ENCODE measurements at regions not wholly inside any gene's neighbourhood (a gene's known extent, or its start where the extent isn't known, plus 50 kb on each side); places are given as distances from the start of the nearest gene placed in this dataset.
A peak's percentile ranks its signal among the peaks of the same experiment; 100 is the strongest.

DNA sequence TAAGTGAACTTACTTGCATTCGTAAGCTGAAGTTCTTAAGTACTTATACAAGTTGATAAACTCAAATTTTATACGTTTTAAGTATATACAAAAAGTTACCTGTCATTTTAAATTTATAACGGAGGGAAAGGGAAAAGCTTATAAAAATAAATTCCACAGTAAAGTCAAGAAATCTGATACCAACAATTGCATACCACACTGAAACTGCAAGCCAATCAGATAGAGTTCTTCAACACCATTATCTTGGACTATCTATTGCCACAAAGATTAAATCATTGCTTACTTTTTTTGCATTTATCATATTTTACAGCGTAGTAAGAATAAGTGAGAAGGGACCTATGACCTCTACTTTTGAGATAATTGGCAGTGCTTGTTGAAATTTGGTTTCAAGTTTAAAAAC is 386.7 kb downstream of the TFAP2A start:
- DNase-seq: no peak

DNA sequence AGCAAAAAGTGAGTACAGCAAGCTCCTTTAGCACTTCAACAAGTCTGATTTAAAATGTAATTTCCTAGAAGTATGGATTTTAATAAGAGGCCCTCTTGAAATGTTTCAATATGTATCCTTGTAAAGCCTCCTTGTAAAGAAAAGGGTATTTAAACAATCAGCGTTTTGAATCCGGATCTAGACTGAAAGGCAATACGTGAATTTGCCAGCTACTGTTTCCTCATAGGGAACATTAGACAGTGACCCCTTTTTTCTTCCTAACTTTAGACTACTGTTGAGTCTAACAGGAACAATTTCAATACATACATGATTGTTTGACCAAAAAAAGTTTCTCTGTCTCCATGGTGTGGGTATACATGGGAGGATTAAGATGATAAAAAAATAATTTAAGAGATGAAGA is 395.0 kb downstream of the TFAP2A start:
- no peak for DNase-seq

DNA sequence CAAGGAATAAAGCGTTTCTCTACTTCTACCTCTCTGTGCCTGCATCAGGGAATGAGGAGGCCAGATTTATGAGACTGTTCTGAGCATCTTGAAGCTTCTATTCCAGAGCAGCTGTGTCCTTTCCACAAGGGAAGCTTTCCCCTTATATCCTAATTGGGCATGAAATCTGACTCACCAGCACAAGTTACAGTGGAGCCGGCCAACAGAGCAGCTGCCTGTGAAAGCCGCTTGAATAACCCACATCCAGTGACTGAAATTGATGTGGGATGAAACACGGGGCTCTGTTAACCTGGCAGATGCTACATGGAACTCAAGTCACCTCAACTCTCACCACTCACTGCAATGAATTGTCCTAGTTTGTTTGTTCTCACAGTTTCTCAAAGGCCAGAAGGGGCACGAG is 400.3 kb downstream of the TFAP2A start:
- peak; percentile 85 for DNase-seq

DNA sequence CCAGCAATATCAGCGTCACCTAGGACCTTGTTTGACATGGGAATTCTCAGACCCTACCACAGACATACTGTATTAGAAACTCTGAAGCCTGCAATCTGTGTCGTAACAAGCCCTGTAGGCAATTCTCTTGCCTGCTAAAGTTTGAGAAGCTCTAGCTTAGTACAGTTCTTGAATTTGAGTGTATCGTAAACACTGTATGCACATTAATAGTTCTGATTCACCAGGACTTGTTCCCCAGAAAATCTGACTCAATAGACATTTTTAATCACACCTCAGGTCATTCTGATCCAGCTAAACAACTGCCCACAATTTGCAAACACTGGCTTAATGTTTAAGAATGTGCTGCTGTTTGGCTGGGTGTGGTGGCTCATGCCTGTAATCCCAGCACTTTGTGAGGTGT is 414.3 kb downstream of the TFAP2A start:
- DNase-seq: no peak

DNA sequence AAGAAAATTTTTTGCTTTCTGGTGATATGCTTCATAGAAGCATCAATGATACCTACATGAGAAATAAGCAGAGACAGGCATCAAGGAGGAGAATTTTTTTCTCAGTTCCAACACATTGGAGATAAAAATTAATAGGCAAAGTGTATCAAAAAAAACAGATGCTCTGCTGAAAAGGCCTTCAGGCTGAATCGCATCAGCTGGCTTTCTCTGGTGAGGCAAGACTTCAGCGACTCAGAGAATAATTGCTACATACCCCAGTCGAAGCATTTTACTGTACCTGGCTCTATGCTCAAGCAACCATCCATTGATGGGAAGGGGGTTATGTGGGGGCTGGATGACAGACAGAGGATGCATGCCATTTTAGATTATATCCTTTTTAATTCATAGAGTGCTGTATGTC is 415.1 kb downstream of the TFAP2A start:
- peak; percentile 18 for DNase-seq

DNA sequence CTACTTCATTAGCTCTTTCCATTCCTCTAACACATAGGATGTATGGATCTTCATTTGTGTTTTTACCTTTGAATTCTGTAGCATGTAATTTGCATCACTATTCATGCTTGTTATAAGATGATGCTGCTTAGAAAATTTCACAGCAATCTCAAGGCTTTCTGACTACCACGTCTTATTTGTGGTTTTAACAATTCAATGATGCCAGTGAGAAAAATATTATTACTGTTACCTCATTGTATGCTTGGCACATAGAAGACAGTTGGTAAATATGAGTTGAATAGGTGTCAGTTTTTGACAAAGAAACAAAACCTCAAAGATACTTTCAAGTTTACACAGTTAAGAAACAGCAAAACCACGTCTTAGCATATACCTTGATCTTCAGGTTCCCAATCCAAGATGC is 428.6 kb downstream of the TFAP2A start:
- no peak for DNase-seq

DNA sequence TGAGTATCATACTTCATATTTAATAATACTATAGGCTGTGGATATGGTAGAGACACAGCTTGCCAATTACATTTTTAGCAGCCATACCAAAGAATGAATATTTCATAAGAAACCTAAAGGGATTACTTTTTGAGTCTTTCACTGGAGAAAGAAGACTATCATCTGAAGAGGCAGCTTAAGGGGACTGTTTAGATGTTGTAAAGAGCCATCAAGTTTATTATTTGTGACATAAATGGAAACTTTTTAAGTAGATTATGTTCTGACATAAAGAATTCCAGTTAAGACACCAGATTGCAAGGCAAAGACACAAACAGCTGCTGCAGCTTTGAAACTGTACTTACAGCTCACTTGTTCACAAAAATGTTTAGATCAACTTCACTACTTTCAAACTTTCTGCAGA is 429.4 kb downstream of the TFAP2A start:
- DNase-seq: no peak

DNA sequence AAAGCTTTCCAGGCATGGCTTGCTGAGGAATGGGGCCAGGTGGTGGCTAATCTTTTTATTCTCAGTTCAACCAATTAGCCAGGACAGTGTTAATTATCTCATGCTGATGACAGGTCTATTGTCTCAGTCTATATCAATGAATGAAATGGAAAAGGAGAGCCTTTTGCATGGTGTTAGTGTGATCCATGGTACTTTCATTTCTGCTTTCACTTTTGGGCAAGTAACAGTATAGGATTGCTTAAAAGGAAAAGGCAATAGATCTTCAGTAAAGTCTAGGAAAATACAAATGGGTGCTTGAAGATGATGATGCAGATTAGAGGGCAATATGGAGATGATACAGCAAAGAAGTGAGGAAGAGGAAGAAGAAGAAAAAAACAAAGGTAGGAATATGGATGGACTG is 430.3 kb downstream of the TFAP2A start:
- peak; percentile 35 for DNase-seq

DNA sequence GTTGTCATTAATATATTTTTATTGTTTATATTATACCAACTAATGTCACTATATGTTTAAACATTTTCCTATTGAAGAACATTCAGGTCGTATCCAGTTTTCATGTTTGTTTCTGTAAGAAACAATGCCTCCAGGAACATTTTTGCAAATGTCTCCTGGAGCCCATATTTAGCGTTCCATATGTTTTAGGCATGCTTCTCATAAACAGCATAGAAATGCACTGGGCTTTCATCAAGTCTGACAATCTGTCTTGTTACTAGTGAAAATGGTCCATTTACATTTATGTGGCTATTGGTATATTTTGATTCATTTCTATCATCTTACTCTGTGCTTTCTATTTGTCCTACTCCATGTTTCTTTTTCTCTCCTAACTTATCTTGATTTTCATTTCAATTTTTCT is 431.7 kb downstream of the TFAP2A start:
- DNase-seq: no peak

DNA sequence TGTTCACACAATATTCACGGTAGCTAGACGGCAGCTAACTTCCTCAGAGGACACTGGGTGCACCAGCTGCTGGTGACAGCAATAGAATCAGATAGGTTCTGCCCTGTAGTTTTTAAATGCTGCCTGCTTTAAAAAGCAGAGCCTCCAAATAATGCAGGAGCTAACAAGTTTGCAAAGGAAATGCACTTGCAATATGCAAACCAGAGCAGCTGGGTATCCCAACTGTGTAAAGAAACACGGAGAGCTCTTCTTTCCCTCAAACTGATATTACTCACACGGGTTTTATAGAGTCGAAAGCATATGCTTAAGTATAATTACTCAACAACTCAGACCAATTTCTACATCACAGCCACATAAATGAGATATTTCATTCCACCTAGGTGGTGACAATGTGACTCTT is 432.7 kb downstream of the TFAP2A start:
- no peak for DNase-seq

DNA sequence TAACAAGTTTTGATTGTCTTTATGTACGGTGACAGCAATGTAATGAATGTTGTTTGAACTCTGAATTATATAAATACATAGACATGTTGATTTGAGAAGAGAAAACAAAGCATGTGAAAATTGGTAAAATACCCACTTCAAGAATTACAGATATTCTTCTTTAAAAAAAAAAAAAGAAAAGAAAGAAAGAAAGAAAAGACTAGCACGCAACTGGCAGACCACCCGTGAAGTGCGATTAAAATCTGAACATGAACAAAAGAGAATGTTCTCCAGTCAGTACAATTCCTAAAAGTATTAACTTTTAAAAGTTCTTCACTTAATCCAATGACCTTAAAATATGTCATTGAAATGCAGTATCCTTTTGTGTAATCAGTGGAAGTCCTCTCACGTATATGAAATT is 434.9 kb downstream of the TFAP2A start:
- no peak for DNase-seq

DNA sequence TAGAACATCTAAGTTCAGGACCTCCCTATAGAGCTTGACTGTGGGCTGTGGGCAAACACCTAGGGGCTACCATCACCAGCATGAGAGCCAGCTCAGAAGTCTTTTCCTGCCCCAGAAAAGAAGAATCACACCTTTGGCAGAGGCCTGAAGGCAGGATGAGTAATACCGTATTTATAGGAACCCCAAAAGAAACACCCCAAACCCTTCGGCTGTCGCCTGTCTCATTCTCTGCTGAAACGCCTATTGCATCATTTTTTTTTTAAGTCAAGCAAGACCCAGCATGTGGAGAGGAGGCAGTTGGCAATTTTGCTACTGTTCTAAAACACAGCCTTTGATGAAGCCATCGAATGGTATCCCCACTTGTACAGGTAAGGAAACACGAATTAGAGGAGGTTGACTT is 436.4 kb downstream of the TFAP2A start:
- DNase-seq: no peak

DNA sequence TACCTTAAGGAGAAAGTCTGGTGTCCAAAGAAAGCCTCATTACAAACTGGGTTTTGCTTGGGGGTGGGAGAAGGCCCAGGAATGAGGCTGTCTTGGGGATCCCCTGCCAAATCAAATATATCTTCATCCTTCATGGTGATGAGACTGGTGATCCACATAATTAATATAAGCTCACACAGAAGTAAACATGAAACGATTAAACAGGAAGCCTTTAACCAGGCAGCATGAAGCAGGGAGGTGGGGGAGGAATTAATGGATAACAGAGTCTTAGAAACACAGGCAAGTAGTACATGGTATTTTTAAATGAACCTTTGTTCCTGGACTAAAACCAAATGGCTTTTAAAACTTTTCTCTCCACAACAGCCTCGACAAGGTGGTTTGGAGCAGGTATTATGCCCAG is 437.5 kb downstream of the TFAP2A start:
- DNase-seq: peak; percentile 47

DNA sequence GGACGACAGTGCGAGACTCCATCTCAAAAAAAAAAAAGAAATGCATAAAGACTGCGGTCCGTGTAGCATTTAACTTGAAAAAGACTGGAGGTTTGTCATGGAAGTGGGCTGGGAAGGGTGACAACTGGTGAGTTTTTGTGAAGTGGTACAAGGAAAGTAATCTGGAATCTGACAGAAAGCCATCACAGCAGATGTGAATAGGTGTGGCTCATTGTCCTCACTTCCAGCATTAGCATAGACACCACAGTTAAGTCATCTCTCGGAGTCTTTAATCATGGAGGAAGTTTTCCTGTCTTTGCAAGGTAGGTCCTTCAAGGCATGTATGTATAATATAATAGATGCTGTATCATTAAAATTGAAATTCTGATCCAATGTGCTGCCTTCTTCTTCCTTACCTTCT is 453.2 kb downstream of the TFAP2A start:
- no peak for DNase-seq

DNA sequence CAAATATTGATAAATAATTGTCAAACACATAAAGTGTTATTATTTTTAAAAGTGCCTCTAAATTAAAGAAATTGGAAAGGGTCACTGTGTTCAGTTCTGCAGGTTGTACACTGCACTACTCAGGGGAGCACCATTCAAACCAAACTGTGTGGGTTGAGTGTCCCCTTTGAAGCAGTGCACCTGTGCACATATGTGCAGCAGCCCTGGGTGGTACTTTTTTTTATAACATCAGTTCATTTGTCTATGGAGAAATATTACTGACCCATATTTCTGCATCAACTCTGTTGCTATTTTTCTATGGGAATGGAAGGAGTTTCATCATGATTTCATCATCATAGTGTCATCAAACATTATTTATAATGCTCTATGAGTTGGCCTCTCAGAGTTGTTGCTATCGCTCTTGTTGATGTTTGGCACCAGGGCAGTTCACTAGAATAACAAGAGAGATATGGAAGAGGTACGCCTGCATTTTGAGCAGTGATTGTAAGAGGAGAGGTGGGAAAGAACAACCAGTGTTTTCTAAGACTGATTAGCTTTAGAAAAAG is 457.6 kb downstream of the TFAP2A start:
- no peak for DNase-seq

DNA sequence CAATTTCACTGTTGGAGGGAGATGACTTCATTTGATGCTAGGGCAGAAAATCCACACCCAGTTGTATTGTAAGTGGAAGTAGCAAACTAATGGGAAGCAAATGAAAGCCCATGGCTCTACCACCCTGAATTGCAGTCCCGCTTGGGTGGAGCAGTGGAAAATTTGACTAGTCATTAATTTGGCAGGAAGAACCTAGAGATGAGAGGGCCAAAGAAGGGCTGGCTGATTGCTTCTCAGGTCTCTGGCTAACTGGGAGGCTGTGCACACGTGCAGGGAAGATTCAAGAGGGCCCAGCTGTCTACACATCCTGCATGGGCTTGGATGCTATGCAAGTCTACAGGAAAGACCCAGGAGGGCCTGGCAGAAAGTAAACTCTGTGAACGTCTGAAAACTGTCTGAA is 466.2 kb downstream of the TFAP2A start:
- DNase-seq: no peak

DNA sequence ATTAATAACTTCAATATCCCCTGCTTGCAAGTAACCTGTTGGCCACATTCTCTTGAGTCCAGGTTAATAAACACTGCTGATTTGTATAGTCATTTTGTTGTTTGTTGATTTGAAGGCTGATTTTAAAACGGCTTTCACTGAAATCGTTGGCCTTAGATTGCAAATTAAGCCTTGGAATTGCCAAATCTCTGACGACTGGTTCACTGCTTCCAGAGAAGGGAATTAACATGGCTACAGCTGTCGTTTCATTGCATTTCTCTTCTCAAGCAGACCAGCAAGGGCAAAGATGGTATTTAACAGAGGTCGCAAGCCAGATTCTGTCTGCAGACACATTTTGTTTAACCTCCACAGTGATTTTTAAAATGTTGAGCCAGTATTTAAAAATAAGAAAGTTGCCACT is 470.9 kb downstream of the TFAP2A start:
- no peak for DNase-seq

DNA sequence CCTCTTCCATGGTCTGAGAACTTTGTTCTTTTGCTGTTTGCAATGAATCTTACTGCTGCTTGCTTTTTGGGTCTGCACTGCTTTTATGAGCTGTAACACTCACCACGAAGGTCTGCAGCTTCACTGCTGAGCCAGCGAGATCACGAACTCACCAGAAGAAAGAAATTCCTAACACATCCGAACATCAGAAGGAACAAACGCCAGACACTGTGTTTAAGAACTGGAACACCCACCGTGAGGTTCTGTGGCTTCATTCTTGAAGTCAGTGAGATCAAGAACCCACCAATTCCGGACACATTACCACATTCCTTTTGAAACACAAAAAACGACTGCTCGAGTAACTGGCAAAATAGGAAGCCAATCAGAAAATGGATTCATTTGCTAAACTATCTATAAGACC is 471.8 kb downstream of the TFAP2A start:
- DNase-seq: no peak

DNA sequence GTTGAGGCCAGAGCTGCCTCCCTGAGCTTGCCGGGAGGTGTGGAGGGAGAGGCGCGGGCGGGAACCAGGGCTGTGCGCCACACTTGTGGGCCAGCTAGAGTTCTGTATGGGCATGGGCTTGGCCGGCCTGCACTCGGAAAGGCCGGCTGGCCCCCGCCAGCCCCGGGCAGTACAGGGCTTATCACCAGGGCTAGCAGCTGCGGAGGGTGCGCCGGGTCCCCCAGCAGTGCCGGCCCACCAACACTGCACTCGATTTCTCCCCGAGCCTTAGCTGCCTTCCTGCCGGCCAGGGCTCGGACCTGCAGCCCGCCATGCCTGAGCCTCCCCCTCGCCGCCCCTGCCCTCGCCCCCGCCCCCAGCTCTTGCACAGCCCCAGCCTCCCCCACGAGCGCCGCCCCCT is 472.7 kb downstream of the TFAP2A start:
- DNase-seq: no peak

DNA sequence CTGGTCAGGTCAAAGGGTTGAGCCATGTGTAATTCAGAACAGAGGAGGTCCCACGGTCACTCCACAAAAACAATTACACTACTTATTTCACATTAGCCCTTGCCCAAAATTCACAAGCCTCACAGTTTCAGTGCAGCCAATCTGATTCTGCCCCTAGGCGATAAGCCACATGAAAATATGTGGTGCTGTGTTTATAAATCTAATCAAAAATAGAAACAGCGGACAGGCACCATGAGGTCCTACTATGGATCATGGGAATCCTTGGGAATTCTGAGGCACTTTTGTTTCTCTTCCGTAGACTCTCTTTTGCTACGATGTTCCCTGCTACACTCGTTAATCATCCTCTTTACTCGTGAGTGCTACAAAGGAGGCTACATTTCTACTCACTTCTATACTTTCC is 476.1 kb downstream of the TFAP2A start:
- DNase-seq: no peak

DNA sequence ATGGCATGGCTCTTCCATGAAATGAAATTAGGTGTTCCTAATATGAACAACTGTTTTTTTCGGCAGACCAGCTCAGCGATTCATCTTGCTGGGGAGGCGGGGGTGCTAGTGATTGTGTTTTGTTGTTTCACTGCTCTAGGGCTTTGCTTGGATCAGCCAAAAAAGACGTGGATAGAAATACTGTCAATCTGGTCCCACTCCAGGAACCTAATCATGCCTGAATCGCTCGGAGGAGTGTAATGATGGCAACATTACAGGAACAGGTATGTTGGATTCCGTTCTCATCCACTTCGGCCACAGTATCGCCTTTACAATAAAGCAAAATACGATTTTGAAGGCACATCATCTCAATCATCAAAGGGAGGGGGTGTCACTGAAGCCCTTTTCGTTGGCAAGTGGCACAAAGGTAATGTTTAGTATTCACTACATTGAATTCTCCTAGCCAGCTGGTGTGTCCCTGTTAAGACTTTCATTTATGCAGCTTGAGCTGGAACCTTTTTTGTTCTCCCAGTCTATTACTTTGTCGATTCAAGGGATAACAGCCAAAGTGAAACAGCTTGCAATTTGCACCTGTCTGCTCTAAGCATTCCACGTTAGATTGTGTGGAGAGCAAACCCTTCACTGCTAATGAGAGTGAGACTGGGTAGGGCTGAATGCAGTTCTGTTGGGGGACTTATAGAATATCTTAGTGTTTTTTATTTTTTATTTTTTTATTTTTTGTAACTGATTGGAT is 477.7 kb downstream of the TFAP2A start:
- no peak for DNase-seq

DNA sequence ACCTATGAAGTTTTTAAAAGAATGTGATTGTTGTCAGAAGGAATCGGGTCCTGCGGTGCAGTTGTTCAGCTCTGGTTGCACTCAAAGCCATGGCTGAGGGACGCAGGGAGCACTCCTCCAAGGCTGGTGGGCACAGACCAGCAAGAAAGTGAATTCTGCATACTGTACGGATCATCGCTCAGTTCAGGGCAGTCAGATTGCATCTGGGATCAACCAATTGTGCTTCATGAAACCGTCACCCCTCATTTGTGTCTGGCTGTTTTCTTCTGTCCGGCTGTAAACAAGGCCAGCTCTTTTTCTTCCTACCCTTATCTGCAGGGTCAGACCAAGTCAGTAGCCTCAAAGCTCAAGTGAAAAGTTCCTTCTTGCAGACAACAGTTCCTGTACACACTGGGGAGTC is 478.3 kb downstream of the TFAP2A start:
- no peak for DNase-seq

DNA sequence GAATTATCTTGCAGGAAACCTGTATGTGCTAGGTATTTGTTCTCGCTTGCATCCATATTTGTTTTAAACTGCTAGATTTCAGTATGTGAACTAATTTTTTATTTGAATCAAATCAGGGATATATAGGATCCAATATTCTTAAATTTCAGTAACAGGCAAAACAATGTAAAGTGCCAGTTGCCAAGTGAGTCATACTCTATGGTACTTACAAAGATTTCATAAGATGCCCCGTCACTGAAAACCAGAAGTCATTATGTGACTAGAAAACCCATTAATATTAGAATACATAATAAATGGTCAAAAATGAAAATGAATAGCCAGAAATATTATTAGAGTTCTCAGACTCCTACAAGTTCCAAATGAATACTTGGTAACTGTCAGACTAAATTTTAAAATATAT is 481.2 kb downstream of the TFAP2A start:
- no peak for DNase-seq

DNA sequence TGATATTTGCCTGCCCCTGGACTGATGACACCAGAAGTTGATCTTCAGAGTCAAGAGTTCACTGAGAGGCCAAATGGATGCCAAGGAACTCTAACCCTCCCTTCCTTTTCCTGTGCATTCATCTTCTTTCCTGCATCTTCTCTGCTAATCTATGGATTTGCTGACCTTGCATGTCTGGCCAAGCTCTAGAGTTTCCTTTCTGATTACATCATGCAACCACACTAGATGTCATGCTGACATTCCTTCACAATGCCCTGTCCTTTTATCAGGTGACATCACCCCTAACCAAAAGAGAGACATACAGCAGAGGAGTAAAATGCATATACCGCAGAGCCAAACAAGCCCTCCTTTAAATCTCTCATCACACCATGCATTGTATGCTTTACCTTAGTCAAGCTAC is 487.6 kb downstream of the TFAP2A start:
- DNase-seq: no peak

DNA sequence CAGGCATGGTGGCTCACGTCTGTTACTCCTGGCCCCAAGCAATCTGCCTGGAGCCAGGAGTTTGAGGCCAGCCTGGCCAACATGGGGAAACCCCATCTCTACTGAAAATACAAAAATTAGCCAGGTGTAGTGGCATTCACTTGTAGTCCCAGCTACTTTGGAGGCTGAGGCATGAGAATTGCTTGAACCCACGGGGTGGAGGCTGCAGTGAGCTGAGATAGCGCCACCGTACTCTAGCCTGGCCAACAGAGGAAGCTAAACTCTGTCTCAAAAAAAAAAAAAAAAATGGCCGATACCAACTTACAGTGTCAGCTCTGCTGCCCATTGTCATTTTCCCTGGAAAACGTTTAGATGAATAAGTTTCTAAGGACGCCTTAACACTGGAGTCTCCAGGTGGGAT is 489.9 kb downstream of the TFAP2A start:
- no peak for DNase-seq

Measured in NCI-H69 (cell line).